SK-N-SH (cell line): ENCODE measurements at regions not wholly inside any gene's neighbourhood (a gene's known extent, or its start where the extent isn't known, plus 50 kb on each side); places are given as distances from the start of the nearest gene placed in this dataset.

Source experiments
- EP300 ChIP-seq, 2 experiments: IDR thresholded peaks; 2 replicates each; pipeline versions ENCODE4 v1.4.0 to v1.6.1; 2012; ENCODE audit warnings: borderline replicate concordance in 1 of 2, low read depth in 1 of 2, low read length in 1 of 2
- EZH2phosphoT487 ChIP-seq: fragments of 200-600 bp; sonication (generic); IDR thresholded peaks from 2 replicates; pipeline ENCODE4 v1.6.1; 2017; ENCODE audit warnings: low read depth, mixed run types, mild to moderate bottlenecking, antibody characterized with exemption, moderate library complexity, borderline replicate concordance
- TF ChIP-seq, protein P1 (sequence below): fragments of 200-600 bp; sonication (generic); IDR thresholded peaks from 2 replicates; pipeline ENCODE4 v1.6.1; 2017; ENCODE audit warnings: antibody characterized with exemption, mild to moderate bottlenecking, moderate library complexity

DNA sequence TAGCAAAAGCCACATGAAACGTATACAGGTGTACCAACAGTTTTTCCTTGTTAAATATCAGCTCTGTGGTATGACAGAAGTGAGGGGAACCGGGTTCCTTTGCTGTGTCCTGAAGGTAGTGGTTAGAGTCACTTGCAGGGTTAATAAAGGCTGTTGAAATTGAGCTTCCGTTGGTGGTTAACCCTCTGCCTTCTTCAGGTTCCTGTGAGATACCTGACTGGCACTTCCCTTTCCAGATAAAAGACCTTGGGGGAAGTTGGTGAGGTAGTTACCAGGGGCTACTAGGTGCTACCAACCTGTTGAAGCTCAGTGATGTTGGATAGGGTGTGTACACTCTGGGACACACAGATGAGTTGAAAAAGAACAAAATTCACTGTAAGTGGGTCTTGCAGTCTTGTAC lies 384.1 kb downstream of the GATA3 start:
- TF ChIP-seq EP300 (IDR thresholded peaks at IDR 0.05; ENCODE audit: borderline replicate concordance in 1 of 2, low read depth in 1 of 2, low read length in 1 of 2) (no peak), EZH2phosphoT487 (no peak)
- TF ChIP-seq, protein P1, sequence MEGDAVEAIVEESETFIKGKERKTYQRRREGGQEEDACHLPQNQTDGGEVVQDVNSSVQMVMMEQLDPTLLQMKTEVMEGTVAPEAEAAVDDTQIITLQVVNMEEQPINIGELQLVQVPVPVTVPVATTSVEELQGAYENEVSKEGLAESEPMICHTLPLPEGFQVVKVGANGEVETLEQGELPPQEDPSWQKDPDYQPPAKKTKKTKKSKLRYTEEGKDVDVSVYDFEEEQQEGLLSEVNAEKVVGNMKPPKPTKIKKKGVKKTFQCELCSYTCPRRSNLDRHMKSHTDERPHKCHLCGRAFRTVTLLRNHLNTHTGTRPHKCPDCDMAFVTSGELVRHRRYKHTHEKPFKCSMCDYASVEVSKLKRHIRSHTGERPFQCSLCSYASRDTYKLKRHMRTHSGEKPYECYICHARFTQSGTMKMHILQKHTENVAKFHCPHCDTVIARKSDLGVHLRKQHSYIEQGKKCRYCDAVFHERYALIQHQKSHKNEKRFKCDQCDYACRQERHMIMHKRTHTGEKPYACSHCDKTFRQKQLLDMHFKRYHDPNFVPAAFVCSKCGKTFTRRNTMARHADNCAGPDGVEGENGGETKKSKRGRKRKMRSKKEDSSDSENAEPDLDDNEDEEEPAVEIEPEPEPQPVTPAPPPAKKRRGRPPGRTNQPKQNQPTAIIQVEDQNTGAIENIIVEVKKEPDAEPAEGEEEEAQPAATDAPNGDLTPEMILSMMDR = no peak
